DND-41 (cell line): ENCODE measurements at regions not wholly inside any gene's neighbourhood (a gene's known extent, or its start where the extent isn't known, plus 50 kb on each side); places are given as distances from the start of the nearest gene placed in this dataset.

Source experiments
- ATAC-seq: fragments of 200-7000 bp; cut with Tn5 transposase; 3 replicates; pipeline ENCODE4 v1.9.1; 2021; ENCODE audit warnings: low read depth; ENCODE audit not compliant: insufficient read depth
- DNase-seq: peaks from one replicate; pipeline ENCODE4 v3.0.0-alpha.2; 2020
- H2AFZ ChIP-seq: 2 replicates; pipeline ENCODE4 v1.6.0; 2012; ENCODE audit warnings: low read depth, low read length
- H3K27ac ChIP-seq: 2 replicates; pipeline ENCODE4 v1.5.1; 2012; ENCODE audit warnings: low read length, inconsistent platforms
- H3K27me3 ChIP-seq: fragments of 200-600 bp; sonication (generic); 2 replicates; pipeline ENCODE4 v1.6.0; 2012; ENCODE audit warnings: low read length, mild to moderate bottlenecking, inconsistent platforms; ENCODE audit not compliant: insufficient read depth, poor library complexity
- H3K36me3 ChIP-seq: 2 replicates; pipeline ENCODE4 v1.5.1; 2012; ENCODE audit warnings: low read length, inconsistent platforms; ENCODE audit not compliant: insufficient read depth
- H3K4me1 ChIP-seq: 2 replicates; pipeline ENCODE4 v1.5.1; 2012; ENCODE audit warnings: mild to moderate bottlenecking, low read length; ENCODE audit not compliant: insufficient read depth
- H3K4me2 ChIP-seq: 2 replicates; pipeline ENCODE4 v1.6.0; 2012; ENCODE audit warnings: mild to moderate bottlenecking, moderate library complexity, low read length, inconsistent platforms; ENCODE audit not compliant: insufficient read depth
- H3K4me3 ChIP-seq, 2 experiments: fragments of 200-600 bp in 1 of 2; shearing (Covaris generic) in 1 of 2; 2 replicates each; pipeline ENCODE4 v1.5.1; 2012 to 2016; ENCODE audit warnings: inconsistent platforms in 2 of 2, low read length in 2 of 2, mild to moderate bottlenecking in 2 of 2, low read depth in 1 of 2, moderate library complexity in 1 of 2
- H3K79me2 ChIP-seq: 2 replicates; pipeline ENCODE4 v1.6.0; 2012; ENCODE audit warnings: low read length, inconsistent platforms; ENCODE audit not compliant: insufficient read depth
- H3K9ac ChIP-seq: 2 replicates; pipeline ENCODE4 v1.6.0; 2012; ENCODE audit warnings: low read depth, mild to moderate bottlenecking, inconsistent platforms, low read length, moderate library complexity
- H3K9me3 ChIP-seq: 2 replicates; pipeline ENCODE4 v1.5.1; 2012; ENCODE audit warnings: low read length, moderate library complexity, mild to moderate bottlenecking, inconsistent platforms; ENCODE audit not compliant: insufficient read depth, severe bottlenecking
- H4K20me1 ChIP-seq: 2 replicates; pipeline ENCODE4 v1.6.0; 2012; ENCODE audit warnings: low read length; ENCODE audit not compliant: insufficient read depth
- CTCF ChIP-seq: IDR thresholded peaks from 2 replicates; pipeline ENCODE4 v1.5.1; 2012; ENCODE audit warnings: borderline replicate concordance, low read length, moderate library complexity, mild to moderate bottlenecking; ENCODE audit not compliant: poor library complexity, severe bottlenecking; ENCODE audit errors: extremely low read depth
- EZH2 ChIP-seq: IDR thresholded peaks from 3 replicates; pipeline ENCODE4 v1.6.1; 2012; ENCODE audit warnings: borderline replicate concordance, low read depth, mild to moderate bottlenecking, moderate library complexity, low read length, inconsistent platforms; ENCODE audit not compliant: severe bottlenecking

GRCh38 chr1:91601554-91602376, 101.1 kb downstream of the CDC7 start:
- ATAC-seq, result no peak
- H4K20me1 ChIP-seq, result no peaks in the 10 kb centered on the region
- H3K27me3 ChIP-seq, result no peaks in the 10 kb centered on the region
- no peaks in the 10 kb centered on the region for H3K79me2 ChIP-seq
- peaks cover 10% of the 10 kb centered on the region for H3K4me1 ChIP-seq
- H3K36me3 ChIP-seq, result no peaks in the 10 kb centered on the region
- no peak for TF ChIP-seq CTCF
- no peak for TF ChIP-seq EZH2
- no peak overlapping the region for H3K9ac ChIP-seq
- no peak overlapping the region for H3K4me2 ChIP-seq
- peak overlapping the region; percentile 45; the same call in 1 of the 2 replicates for H3K27ac ChIP-seq
- H3K4me3 ChIP-seq, result no peak overlapping the region
- no peak overlapping the region for H2AFZ ChIP-seq
- no peaks in the 10 kb centered on the region for H3K9me3 ChIP-seq
- DNase-seq, result no peak

- peaks cover 10% of the 10 kb centered on the region for H3K4me1 ChIP-seq
- H3K79me2 ChIP-seq, result no peaks in the 10 kb centered on the region
- H3K27me3 ChIP-seq, result no peaks in the 10 kb centered on the region
- H2AFZ ChIP-seq, result no peak overlapping the region
- TF ChIP-seq CTCF (no peak), EZH2 (no peak)
- DNase-seq (no peak), ATAC-seq (no peak)
- H3K27ac ChIP-seq, result no peak overlapping the region
- no peaks in the 10 kb centered on the region for H3K9me3 ChIP-seq
- H3K36me3 ChIP-seq, result no peaks in the 10 kb centered on the region
- no peak overlapping the region for H3K4me3 ChIP-seq
- no peaks in the 10 kb centered on the region for H4K20me1 ChIP-seq
- H3K9ac ChIP-seq, result no peak overlapping the region
- no peak overlapping the region for H3K4me2 ChIP-seq
These were observed 102.8 kb downstream of the CDC7 start for GRCh38 chr1:91603409-91603808.

GRCh38 chr1:91604632-91605031, 104.0 kb downstream of the CDC7 start:
- DNase-seq (no peak), ATAC-seq (no peak)
- H4K20me1 ChIP-seq, result no peaks in the 10 kb centered on the region
- H3K36me3 ChIP-seq, result no peaks in the 10 kb centered on the region
- no peaks in the 10 kb centered on the region for H3K79me2 ChIP-seq
- no peak overlapping the region for H2AFZ ChIP-seq
- H3K27ac ChIP-seq, result no peak overlapping the region
- no peak overlapping the region for H3K4me2 ChIP-seq
- no peaks in the 10 kb centered on the region for H3K27me3 ChIP-seq
- H3K9ac ChIP-seq, result no peak overlapping the region
- no peaks in the 10 kb centered on the region for H3K9me3 ChIP-seq
- H3K4me3 ChIP-seq, result no peak overlapping the region
- peaks cover 10% of the 10 kb centered on the region for H3K4me1 ChIP-seq
- TF ChIP-seq CTCF (no peak), EZH2 (no peak)
